Progenitor cell of endocrine pancreas (in vitro differentiated cells): ENCODE measurements at regions not wholly inside any gene's neighbourhood (a gene's known extent, or its start where the extent isn't known, plus 50 kb on each side); places are given as distances from the start of the nearest gene placed in this dataset.

Source experiments
- DNase-seq: peaks from one replicate; pipeline ENCODE4 v3.0.0; 2021; ENCODE audit warnings: low spot score; ENCODE audit not compliant: unreplicated experiment
- H3K27ac Mint-ChIP-seq: 2 replicates; pipeline ENCODE4 v1.8.0; 2021; ENCODE audit warnings: mild to moderate bottlenecking, moderate library complexity, mixed read lengths
- H3K27me3 Mint-ChIP-seq: 2 replicates; pipeline ENCODE4 v1.8.0; 2021; ENCODE audit warnings: mixed read lengths
- H3K36me3 Mint-ChIP-seq: 2 replicates; pipeline ENCODE4 v1.8.0; 2022; ENCODE audit warnings: mixed read lengths; ENCODE audit not compliant: insufficient read depth
- H3K4me1 Mint-ChIP-seq: 2 replicates; pipeline ENCODE4 v1.8.0; 2021; ENCODE audit warnings: low read depth, mixed read lengths
- H3K4me3 Mint-ChIP-seq: 2 replicates; pipeline ENCODE4 v1.8.0; 2021; ENCODE audit warnings: low read depth, mild to moderate bottlenecking, moderate library complexity, mixed read lengths
- H3K9me3 Mint-ChIP-seq: 2 replicates; pipeline ENCODE4 v1.8.0; 2021; ENCODE audit warnings: low read depth, mixed read lengths
- CTCF ChIP-seq: fragments of 200-600 bp; sonication (generic); IDR thresholded peaks from one replicate; pipeline ENCODE4 v1.5.0; 2021; ENCODE audit warnings: antibody characterized with exemption, mild to moderate bottlenecking; ENCODE audit not compliant: unreplicated experiment

GRCh38 chr2:15860760-15861159 is 79.6 kb upstream of the MYCN start:
- no peak for TF ChIP-seq CTCF
- Mint-ChIP-seq H3K9me3 (peaks cover 4% of the 10 kb centered on the region), H3K4me3 (no peak overlapping the region)

GRCh38 chr2:15861172-15861822 is 79.1 kb upstream of the MYCN start:
- H3K27me3 Mint-ChIP-seq: peaks cover 8% of the 10 kb centered on the region
- no peaks in the 10 kb centered on the region for H3K36me3 Mint-ChIP-seq
- no peak for DNase-seq
- no peak overlapping the region for H3K27ac Mint-ChIP-seq
- no peaks in the 10 kb centered on the region for H3K4me1 Mint-ChIP-seq
- no peak overlapping the region for H3K4me3 Mint-ChIP-seq
- peaks cover 2% of the 10 kb centered on the region for H3K9me3 Mint-ChIP-seq
- no peak for TF ChIP-seq CTCF

More at GRCh38 chr2:15860760-15861159, 79.6 kb upstream of the MYCN start:
- H3K36me3 Mint-ChIP-seq: no peaks in the 10 kb centered on the region
- peaks cover 10% of the 10 kb centered on the region for H3K27me3 Mint-ChIP-seq
- H3K4me1 Mint-ChIP-seq: no peaks in the 10 kb centered on the region
- DNase-seq: no peak
- H3K27ac Mint-ChIP-seq: no peak overlapping the region

DNA sequence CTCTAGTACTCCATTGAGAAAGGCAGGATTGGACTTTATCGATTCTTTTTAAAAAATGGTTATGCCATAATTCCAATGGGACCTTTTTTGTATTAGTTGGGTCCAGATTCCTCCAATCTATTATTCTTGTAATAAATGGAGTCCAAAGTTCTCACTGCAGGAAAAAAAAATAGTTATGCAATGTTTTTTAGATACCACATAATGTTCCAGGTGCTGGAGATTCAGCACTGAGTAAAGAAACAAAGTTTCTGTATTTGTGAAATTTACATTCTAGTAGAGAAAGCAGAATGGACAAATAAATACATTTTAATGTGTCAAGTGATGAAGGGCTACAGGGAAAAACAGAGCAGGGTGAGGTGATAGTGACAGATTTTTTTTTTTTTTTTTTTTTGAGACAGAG is 78.5 kb upstream of the MYCN start:
- peaks cover 6% of the 10 kb centered on the region for H3K27me3 Mint-ChIP-seq
- H3K36me3 Mint-ChIP-seq: no peaks in the 10 kb centered on the region
- TF ChIP-seq CTCF: no peak
- DNase-seq: no peak
- H3K4me1 Mint-ChIP-seq: no peaks in the 10 kb centered on the region
- H3K27ac Mint-ChIP-seq: no peak overlapping the region
- H3K4me3 Mint-ChIP-seq: no peak overlapping the region
- no peaks in the 10 kb centered on the region for H3K9me3 Mint-ChIP-seq

DNA sequence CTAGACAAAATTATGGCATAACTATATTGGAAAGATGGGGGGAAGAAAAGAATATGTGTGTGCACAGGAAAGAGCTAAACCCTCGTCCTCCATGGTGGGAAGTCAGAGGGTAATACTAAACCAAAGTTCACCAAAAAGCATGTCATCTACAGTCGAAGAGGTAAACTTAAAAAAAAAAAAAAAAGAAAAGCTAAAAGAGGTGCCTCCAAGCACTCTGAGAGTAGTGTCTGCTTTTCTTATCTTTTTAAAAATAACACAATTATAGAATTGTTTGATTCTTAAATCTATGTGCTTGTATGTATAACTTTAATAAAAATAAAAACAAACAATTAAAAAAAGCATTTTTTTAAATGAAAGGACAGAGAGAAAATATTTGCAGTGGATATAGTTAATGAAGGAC is 77.3 kb upstream of the MYCN start:
- Mint-ChIP-seq H3K27me3 (peaks cover 2% of the 10 kb centered on the region), H3K27ac (no peak overlapping the region), H3K4me1 (no peaks in the 10 kb centered on the region), H3K9me3 (no peaks in the 10 kb centered on the region), H3K36me3 (no peaks in the 10 kb centered on the region), H3K4me3 (no peak overlapping the region)
- TF ChIP-seq CTCF: no peak
- DNase-seq: no peak

GRCh38 chr2:15863494-15864175 is 76.7 kb upstream of the MYCN start:
- H3K36me3 Mint-ChIP-seq: no peaks in the 10 kb centered on the region
- H3K9me3 Mint-ChIP-seq: no peaks in the 10 kb centered on the region
- no peak overlapping the region for H3K27ac Mint-ChIP-seq
- H3K4me1 Mint-ChIP-seq: no peaks in the 10 kb centered on the region
- no peak for TF ChIP-seq CTCF
- DNase-seq: no peak
- peaks cover under 1% of the 10 kb centered on the region for H3K27me3 Mint-ChIP-seq
- no peak overlapping the region for H3K4me3 Mint-ChIP-seq
